ENCODE measurements at regions not wholly inside any gene's neighbourhood (a gene's known extent, or its start where the extent isn't known, plus 50 kb on each side); places are given as distances from the start of the nearest gene placed in this dataset.

- TF ChIP-seq POLR2A (IDR thresholded peaks at IDR 0.05; ENCODE audit: low read depth, low read length) (no peak), SPI1 (IDR thresholded peaks at IDR 0.05; ENCODE audit: low read depth, low read length) (no peak)
- no peak for FAIRE-seq
- DNase-seq (ENCODE audit: insufficient read length, low spot score), result no peak
Observed at GRCh38 chr13:104683789-104684188, 1617.6 kb upstream of the SLC10A2 start.

GRCh38 chr13:104678161-104678560 lies 1611.9 kb upstream of the SLC10A2 start:
- FAIRE-seq, result no peak
- no peak for DNase-seq (ENCODE audit: insufficient read length, low spot score)
- TF ChIP-seq PAX5 (IDR thresholded peaks at IDR 0.05; ENCODE audit: insufficient read depth, low read length, severe bottlenecking) (no peak), POU2F2 (IDR thresholded peaks at IDR 0.05; ENCODE audit: low read depth, low read length) (no peak), POLR2A (IDR thresholded peaks at IDR 0.05; ENCODE audit: low read depth, low read length) (no peak), TAF1 (IDR thresholded peaks at IDR 0.05; ENCODE audit: low read depth, low read length) (no peak), POLR2AphosphoS5 (IDR thresholded peaks at IDR 0.05; ENCODE audit: low read depth, low read length) (no peak), SPI1 (IDR thresholded peaks at IDR 0.05; ENCODE audit: low read depth, low read length) (no peak)

DNA sequence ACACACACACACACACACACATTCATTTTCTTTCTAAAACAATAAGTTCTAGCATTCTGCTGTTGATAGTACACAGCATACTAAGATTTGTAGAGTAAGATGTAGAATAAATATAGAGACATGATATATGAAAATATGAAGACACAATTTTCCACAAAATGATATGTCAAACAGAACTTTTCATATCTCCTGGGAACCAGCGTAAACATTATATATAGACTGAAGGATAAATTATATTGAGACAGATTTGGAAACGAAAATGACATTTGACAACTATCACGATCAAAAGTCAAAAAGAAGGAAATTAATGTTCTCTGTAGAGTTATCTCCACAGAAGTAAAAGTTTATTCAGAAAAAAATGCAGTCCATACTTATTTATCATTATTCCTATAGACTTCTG lies 1605.7 kb upstream of the SLC10A2 start:
- TF ChIP-seq POLR2AphosphoS5 (IDR thresholded peaks at IDR 0.05; ENCODE audit: low read depth, low read length) (no peak), TAF1 (IDR thresholded peaks at IDR 0.05; ENCODE audit: low read depth, low read length) (no peak), SPI1 (IDR thresholded peaks at IDR 0.05; ENCODE audit: low read depth, low read length) (no peak), POLR2A (IDR thresholded peaks at IDR 0.05; ENCODE audit: low read depth, low read length) (no peak), POU2F2 (IDR thresholded peaks at IDR 0.05; ENCODE audit: low read depth, low read length) (no peak), PAX5 (IDR thresholded peaks at IDR 0.05; ENCODE audit: insufficient read depth, low read length, severe bottlenecking) (no peak)
- no peak for FAIRE-seq
- DNase-seq (ENCODE audit: insufficient read length, low spot score), result no peak

- FAIRE-seq (no peak), DNase-seq (ENCODE audit: insufficient read length, low spot score) (no peak)
- no peak for TF ChIP-seq POLR2AphosphoS5 (IDR thresholded peaks at IDR 0.05; ENCODE audit: low read depth, low read length)
- no peak for TF ChIP-seq POU2F2 (IDR thresholded peaks at IDR 0.05; ENCODE audit: low read depth, low read length)
- no peak for TF ChIP-seq SPI1 (IDR thresholded peaks at IDR 0.05; ENCODE audit: low read depth, low read length)
- TF ChIP-seq POLR2A (IDR thresholded peaks at IDR 0.05; ENCODE audit: low read depth, low read length), result no peak
- no peak for TF ChIP-seq PAX5 (IDR thresholded peaks at IDR 0.05; ENCODE audit: insufficient read depth, low read length, severe bottlenecking)
- TF ChIP-seq TAF1 (IDR thresholded peaks at IDR 0.05; ENCODE audit: low read depth, low read length), result no peak
Observed at GRCh38 chr13:104657196-104657595, 1591.0 kb upstream of the SLC10A2 start.

DNA sequence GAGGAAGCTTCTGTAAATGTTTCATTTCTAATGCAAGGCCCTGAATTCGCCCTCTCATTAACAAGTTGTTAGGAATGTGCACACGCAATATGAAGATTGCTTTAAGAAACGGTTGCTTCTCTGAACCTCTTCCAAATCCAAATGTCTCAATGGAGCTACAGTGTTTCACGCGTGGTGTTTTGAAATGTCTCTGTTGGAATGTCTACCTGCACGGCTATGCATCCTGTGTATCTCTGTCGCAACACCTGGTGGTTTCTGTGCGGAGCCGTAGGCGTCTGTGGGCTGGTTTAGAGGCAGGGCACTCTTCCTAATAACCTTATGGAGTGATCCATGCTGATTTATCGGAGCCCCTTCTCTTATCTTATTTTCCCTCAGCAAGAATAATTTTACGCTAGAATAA lies 1584.2 kb upstream of the SLC10A2 start:
- TF ChIP-seq POU2F2 (IDR thresholded peaks at IDR 0.05; ENCODE audit: low read depth, low read length) (no peak), PAX5 (IDR thresholded peaks at IDR 0.05; ENCODE audit: insufficient read depth, low read length, severe bottlenecking) (no peak), POLR2AphosphoS5 (IDR thresholded peaks at IDR 0.05; ENCODE audit: low read depth, low read length) (no peak), POLR2A (IDR thresholded peaks at IDR 0.05; ENCODE audit: low read depth, low read length) (no peak), SPI1 (IDR thresholded peaks at IDR 0.05; ENCODE audit: low read depth, low read length) (no peak), TAF1 (IDR thresholded peaks at IDR 0.05; ENCODE audit: low read depth, low read length) (no peak)
- DNase-seq (ENCODE audit: insufficient read length, low spot score) (no peak), FAIRE-seq (no peak)

- FAIRE-seq, result no peak
- DNase-seq (ENCODE audit: insufficient read length, low spot score), result no peak
- TF ChIP-seq PAX5 (IDR thresholded peaks at IDR 0.05; ENCODE audit: insufficient read depth, low read length, severe bottlenecking), result no peak
- no peak for TF ChIP-seq POLR2A (IDR thresholded peaks at IDR 0.05; ENCODE audit: low read depth, low read length)
Observed at GRCh38 chr13:104648291-104648690, 1582.1 kb upstream of the SLC10A2 start.

- DNase-seq (ENCODE audit: insufficient read length, low spot score), result no peak
- no peak for FAIRE-seq
- TF ChIP-seq TAF1 (IDR thresholded peaks at IDR 0.05; ENCODE audit: low read depth, low read length), result no peak
- TF ChIP-seq PAX5 (IDR thresholded peaks at IDR 0.05; ENCODE audit: insufficient read depth, low read length, severe bottlenecking), result no peak
- TF ChIP-seq POLR2A (IDR thresholded peaks at IDR 0.05; ENCODE audit: low read depth, low read length), result no peak
- no peak for TF ChIP-seq POU2F2 (IDR thresholded peaks at IDR 0.05; ENCODE audit: low read depth, low read length)
Observed at GRCh38 chr13:104645786-104646185, 1579.6 kb upstream of the SLC10A2 start.

- FAIRE-seq (no peak), DNase-seq (ENCODE audit: insufficient read length, low spot score) (no peak)
- no peak for TF ChIP-seq PAX5 (IDR thresholded peaks at IDR 0.05; ENCODE audit: insufficient read depth, low read length, severe bottlenecking)
- no peak for TF ChIP-seq POLR2AphosphoS5 (IDR thresholded peaks at IDR 0.05; ENCODE audit: low read depth, low read length)
- TF ChIP-seq TAF1 (IDR thresholded peaks at IDR 0.05; ENCODE audit: low read depth, low read length), result no peak
- no peak for TF ChIP-seq POLR2A (IDR thresholded peaks at IDR 0.05; ENCODE audit: low read depth, low read length)
- no peak for TF ChIP-seq SPI1 (IDR thresholded peaks at IDR 0.05; ENCODE audit: low read depth, low read length)
- TF ChIP-seq POU2F2 (IDR thresholded peaks at IDR 0.05; ENCODE audit: low read depth, low read length), result no peak
Observed at GRCh38 chr13:104641309-104641708, 1575.1 kb upstream of the SLC10A2 start.

DNA sequence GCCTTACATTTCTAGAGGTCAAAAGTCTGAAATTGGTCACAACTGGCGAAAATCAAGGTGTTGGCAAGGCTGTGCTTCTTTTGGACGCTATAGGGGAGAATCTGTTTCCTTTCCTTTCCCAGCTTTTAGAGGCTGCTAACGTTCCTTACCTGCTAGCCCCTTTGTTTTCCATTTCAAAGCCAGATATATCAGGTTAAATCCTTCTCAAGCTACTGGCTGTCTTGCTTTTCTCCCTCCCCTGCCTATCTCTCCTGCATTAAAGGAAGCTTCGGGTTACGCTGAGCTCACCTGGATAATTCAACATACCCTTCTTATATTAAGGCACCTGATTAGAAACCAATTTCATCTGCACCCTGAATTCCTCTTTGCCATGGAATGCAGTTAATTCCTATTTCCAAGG lies 1569.7 kb upstream of the SLC10A2 start:
- no peak for FAIRE-seq
- no peak for DNase-seq (ENCODE audit: insufficient read length, low spot score)
- TF ChIP-seq POU2F2 (IDR thresholded peaks at IDR 0.05; ENCODE audit: low read depth, low read length) (no peak), SPI1 (IDR thresholded peaks at IDR 0.05; ENCODE audit: low read depth, low read length) (no peak), PAX5 (IDR thresholded peaks at IDR 0.05; ENCODE audit: insufficient read depth, low read length, severe bottlenecking) (no peak), TAF1 (IDR thresholded peaks at IDR 0.05; ENCODE audit: low read depth, low read length) (no peak), POLR2AphosphoS5 (IDR thresholded peaks at IDR 0.05; ENCODE audit: low read depth, low read length) (no peak), POLR2A (IDR thresholded peaks at IDR 0.05; ENCODE audit: low read depth, low read length) (no peak)

DNA sequence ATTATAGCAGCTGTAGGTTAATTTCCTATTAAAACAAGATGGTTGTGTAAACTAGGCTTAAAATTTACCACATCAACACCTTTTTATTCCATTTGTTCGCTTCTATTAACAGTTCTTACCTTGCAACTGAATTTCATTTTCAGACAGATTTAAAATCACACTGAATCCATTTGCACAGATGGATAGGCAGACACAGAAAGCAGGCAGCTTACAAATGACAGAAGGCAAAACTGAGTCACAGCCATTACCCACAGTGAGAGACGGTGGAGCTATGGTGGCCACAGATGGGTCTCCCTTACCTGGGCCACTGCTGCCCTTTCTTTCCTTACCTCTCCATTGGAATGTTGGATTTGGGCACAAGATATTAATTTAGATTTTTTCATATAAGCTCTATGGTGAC lies 1567.8 kb upstream of the SLC10A2 start:
- DNase-seq (ENCODE audit: insufficient read length, low spot score) (no peak), FAIRE-seq (no peak)
- TF ChIP-seq POU2F2 (IDR thresholded peaks at IDR 0.05; ENCODE audit: low read depth, low read length) (no peak), PAX5 (IDR thresholded peaks at IDR 0.05; ENCODE audit: insufficient read depth, low read length, severe bottlenecking) (no peak), SPI1 (IDR thresholded peaks at IDR 0.05; ENCODE audit: low read depth, low read length) (no peak), POLR2AphosphoS5 (IDR thresholded peaks at IDR 0.05; ENCODE audit: low read depth, low read length) (no peak), TAF1 (IDR thresholded peaks at IDR 0.05; ENCODE audit: low read depth, low read length) (no peak), POLR2A (IDR thresholded peaks at IDR 0.05; ENCODE audit: low read depth, low read length) (no peak)

All from GM12891 (cell line).